IMR-90 (cell line): ENCODE measurements at regions not wholly inside any gene's neighbourhood (a gene's known extent, or its start where the extent isn't known, plus 50 kb on each side); places are given as distances from the start of the nearest gene placed in this dataset.

ENCODE experiments used
- ATAC-seq: fragments of 200-7000 bp; cut with Tn5 transposase; 2 replicates; pipeline ENCODE4 v1.9.1; 2020; ENCODE audit warnings: low read depth, mild to moderate bottlenecking, moderate library complexity
- BruUV-seq: library from RNA; stranded (reverse); fragments of 400-500 nt; replicated peaks from 2 replicates; lab custom pipeline; 2021; lab: Mats Ljungman, UMichigan
- CTCF ChIA-PET: fragments of 300-600 bp; formaldehyde crosslinking; extraction: SDS; loops from one replicate; lab custom pipeline; 2021; ENCODE audit warnings: antibody characterized with exemption; lab: Yijun Ruan, JAX
- POLR2A ChIA-PET: fragments of 300-600 bp; sonication (Branson Sonifier 250); formaldehyde crosslinking; loops from one replicate; lab custom pipeline; 2022; ENCODE audit warnings: antibody characterized with exemption; ENCODE audit not compliant: unreplicated experiment; lab: Charles Lee
- DNase-seq: peaks from one replicate; pipeline ENCODE4 v3.0.0; 2013
- H2AFZ ChIP-seq: replicated peaks from 2 replicates; pipeline ENCODE3; 2013; ENCODE audit warnings: low read length, mild to moderate bottlenecking; ENCODE audit not compliant: poor library complexity
- H2AK5ac ChIP-seq: 2 replicates; pipeline ENCODE4 v1.6.1; 2013; ENCODE audit warnings: low read depth, low read length, inconsistent platforms
- H2AK9ac ChIP-seq: replicated peaks from 2 replicates; pipeline ENCODE3; 2013; ENCODE audit warnings: mild to moderate bottlenecking, low read depth, low read length, moderate library complexity; ENCODE audit not compliant: poor library complexity
- H2BK120ac ChIP-seq: 2 replicates; pipeline ENCODE4 v1.6.1; 2013; ENCODE audit warnings: low read depth, low read length, inconsistent platforms
- H2BK15ac ChIP-seq: 3 replicates; pipeline ENCODE4 v1.6.1; 2013; ENCODE audit warnings: low read depth, low read length, inconsistent platforms
- H2BK20ac ChIP-seq: 2 replicates; pipeline ENCODE4 v1.6.1; 2013; ENCODE audit warnings: low read depth, mild to moderate bottlenecking, inconsistent platforms, low read length, moderate library complexity
- H2BK5ac ChIP-seq: 2 replicates; pipeline ENCODE4 v1.6.1; 2013; ENCODE audit warnings: mild to moderate bottlenecking, low read depth, low read length, inconsistent platforms; ENCODE audit not compliant: poor library complexity, severe bottlenecking
- H3K14ac ChIP-seq: replicated peaks from 2 replicates; pipeline ENCODE4 v1.6.1; 2013; ENCODE audit warnings: low read depth, low read length, inconsistent platforms
- H3K18ac ChIP-seq: 2 replicates; pipeline ENCODE4 v1.6.1; 2013; ENCODE audit warnings: low read depth, low read length, control low read depth
- H3K23ac ChIP-seq: 2 replicates; pipeline ENCODE4 v1.6.1; 2013; ENCODE audit warnings: low read depth, low read length, inconsistent platforms
- H3K27ac ChIP-seq: 2 replicates; pipeline ENCODE4 v1.5.1; 2013; ENCODE audit warnings: mild to moderate bottlenecking, control low read depth, low read length; ENCODE audit not compliant: insufficient read depth
- H3K27me3 ChIP-seq: 2 replicates; pipeline ENCODE4 v1.6.1; 2013; ENCODE audit warnings: low read length; ENCODE audit not compliant: control insufficient read depth, insufficient read depth
- H3K36me3 ChIP-seq: 2 replicates; pipeline ENCODE4 v1.6.1; 2013; ENCODE audit warnings: low read length, mixed read lengths; ENCODE audit not compliant: control insufficient read depth, insufficient read depth
- H3K4ac ChIP-seq: 2 replicates; pipeline ENCODE4 v1.6.1; 2013; ENCODE audit warnings: low read depth, low read length, inconsistent platforms
- H3K4me1 ChIP-seq: 2 replicates; pipeline ENCODE4 v1.6.1; 2013; ENCODE audit warnings: low read length, mixed read lengths; ENCODE audit not compliant: control insufficient read depth, insufficient read depth
- H3K4me2 ChIP-seq: 2 replicates; pipeline ENCODE4 v1.6.1; 2013; ENCODE audit warnings: low read depth, mild to moderate bottlenecking, control low read depth, low read length, moderate library complexity
- H3K4me3 ChIP-seq: 2 replicates; pipeline ENCODE4 v1.5.1; 2013; ENCODE audit warnings: low read depth, mild to moderate bottlenecking, control low read depth, low read length, moderate library complexity; ENCODE audit not compliant: insufficient read depth
- H3K56ac ChIP-seq: 2 replicates; pipeline ENCODE4 v1.6.1; 2013; ENCODE audit warnings: low read length, inconsistent platforms; ENCODE audit not compliant: insufficient read depth; ENCODE audit errors: extremely low read depth
- H3K79me1 ChIP-seq, 2 experiments: 2 replicates each; pipeline ENCODE4 v1.6.1; 2013; ENCODE audit warnings: low read length in 2 of 2, inconsistent platforms in 1 of 2, low read depth in 1 of 2
- H3K9ac ChIP-seq: 2 replicates; pipeline ENCODE4 v1.6.1; 2013; ENCODE audit warnings: low read depth, low read length, control low read depth
- H3K9me1 ChIP-seq: 2 replicates; pipeline ENCODE4 v1.6.1; 2013; ENCODE audit warnings: low read length, inconsistent platforms; ENCODE audit not compliant: insufficient read depth
- H3K9me3 ChIP-seq: 2 replicates; pipeline ENCODE4 v1.6.1; 2013; ENCODE audit warnings: low read length; ENCODE audit not compliant: control insufficient read depth, insufficient read depth
- H4K20me1 ChIP-seq: 2 replicates; pipeline ENCODE4 v1.6.1; 2013; ENCODE audit warnings: low read length, inconsistent platforms; ENCODE audit not compliant: insufficient read depth
- H4K5ac ChIP-seq: 2 replicates; pipeline ENCODE4 v1.6.1; 2013; ENCODE audit warnings: mild to moderate bottlenecking, low read depth, low read length, control low read depth
- H4K8ac ChIP-seq, 2 experiments: 2 replicates each; pipeline ENCODE4 v1.6.1; 2013; ENCODE audit warnings: low read depth in 2 of 2, low read length in 2 of 2, control low read depth in 1 of 2, inconsistent platforms in 1 of 2
- H4K91ac ChIP-seq: 2 replicates; pipeline ENCODE4 v1.6.1; 2013; ENCODE audit warnings: low read depth, low read length, inconsistent platforms; ENCODE audit not compliant: insufficient read depth
- BHLHE40 ChIP-seq: fragments of 150-350 bp; IDR thresholded peaks from 2 replicates; pipeline ENCODE4 v1.6.1; 2016; ENCODE audit warnings: mild to moderate bottlenecking, low read depth, low read length
- CEBPB ChIP-seq: IDR thresholded peaks from 2 replicates; pipeline ENCODE4 v1.6.1; 2012; ENCODE audit warnings: low read depth, low read length, improper control_type of control experiment
- CHD1 ChIP-seq: IDR thresholded peaks from 2 replicates; pipeline ENCODE4 v1.6.1; 2012; ENCODE audit warnings: low read depth, low read length, improper control_type of control experiment
- CTCF ChIP-seq: conservative IDR thresholded peaks from 2 replicates; pipeline ENCODE4 v1.5.1; 2012; ENCODE audit warnings: mild to moderate bottlenecking, low read depth, low read length, improper control_type of control experiment
- ELK1 ChIP-seq: fragments of 150-350 bp; IDR thresholded peaks from 2 replicates; pipeline ENCODE4 v1.6.1; 2016; ENCODE audit warnings: low read depth, mild to moderate bottlenecking, low read length, moderate library complexity, borderline replicate concordance
- FOS ChIP-seq: fragments of 150-350 bp; IDR thresholded peaks from 2 replicates; pipeline ENCODE4 v1.6.1; 2016; ENCODE audit warnings: low read depth, low read length
- MAFK ChIP-seq: IDR thresholded peaks from 2 replicates; pipeline ENCODE4 v1.6.1; 2012; ENCODE audit warnings: low read depth, low read length, improper control_type of control experiment
- MAZ ChIP-seq: IDR thresholded peaks from 2 replicates; pipeline ENCODE4 v1.6.1; 2012; ENCODE audit warnings: low read depth, mild to moderate bottlenecking, low read length, improper control_type of control experiment, moderate library complexity, borderline replicate concordance
- MXI1 ChIP-seq: IDR thresholded peaks from 2 replicates; pipeline ENCODE4 v1.6.1; 2012; ENCODE audit warnings: low read depth, mild to moderate bottlenecking, low read length, moderate library complexity, borderline replicate concordance
- NFE2L2 ChIP-seq: fragments of 150-350 bp; IDR thresholded peaks from 2 replicates; pipeline ENCODE4 v1.6.1; 2016; ENCODE audit warnings: low read depth, mild to moderate bottlenecking, low read length
- POLR2A ChIP-seq: IDR thresholded peaks from 2 replicates; pipeline ENCODE4 v1.6.1; 2012; ENCODE audit warnings: mild to moderate bottlenecking, low read depth, low read length
- RAD21 ChIP-seq: IDR thresholded peaks from 2 replicates; pipeline ENCODE4 v1.6.1; 2012; ENCODE audit warnings: low read length, improper control_type of control experiment
- RCOR1 ChIP-seq: IDR thresholded peaks from 2 replicates; pipeline ENCODE4 v1.6.1; 2012; ENCODE audit warnings: mild to moderate bottlenecking, low read length, improper control_type of control experiment; ENCODE audit not compliant: insufficient replicate concordance
- RFX5 ChIP-seq: IDR thresholded peaks from 2 replicates; pipeline ENCODE4 v1.8.0; 2012; ENCODE audit warnings: low read depth, mild to moderate bottlenecking, low read length, moderate library complexity
- SMC3 ChIP-seq: fragments of 150-350 bp; IDR thresholded peaks from 2 replicates; pipeline ENCODE4 v1.6.1; 2016; ENCODE audit warnings: low read depth, mild to moderate bottlenecking, antibody characterized with exemption, low read length, moderate library complexity
- WGBS, 2 experiments: methylation state at CpG; one replicate each; pipeline versions ENCODE4 v1.1.5 to v1.1.7; 2013; ENCODE audit warnings: missing lambda C conversion rate in 2 of 2; ENCODE audit not compliant: insufficient read length in 1 of 2; ENCODE audit errors: extremely low coverage in 2 of 2; 5-methylcytosine and 5-hydroxymethylcytosine counted together
- dilution Hi-C: fragments of 300-500 bp; cut with HindIII; formaldehyde crosslinking; loops from one replicate; pipeline ENCODE4 v1.14.3; 2018; ENCODE audit warnings: low sequenced_read_pairs; ENCODE audit not compliant: unreplicated experiment
- in situ Hi-C: fragments of 300-500 bp; cut with MboI; formaldehyde crosslinking; loops from 3 replicates; pipeline ENCODE4 v1.14.3; 2019; ENCODE audit warnings: low sequenced_read_pairs, inconsistent platforms, mixed read lengths
- intact Hi-C: fragments of 100-400 bp; cut with micrococcal nuclease; formaldehyde crosslinking; loops from 2 replicates; pipeline ENCODE4 v1.10.0; 2022
- TF ChIP-seq, protein P1 (sequence below): fragments of 150-350 bp; IDR thresholded peaks from 2 replicates; pipeline ENCODE4 v1.6.1; 2017; ENCODE audit warnings: mild to moderate bottlenecking, antibody characterized with exemption, low read length, low read depth

GRCh38 chr4:3642056-3642630 lies 109.9 kb upstream of the LRPAP1 start:
- H2BK20ac ChIP-seq: no peak overlapping the region
- no peaks in the 10 kb centered on the region for H3K9me3 ChIP-seq
- H3K4me2 ChIP-seq: no peak overlapping the region
- no peak overlapping the region for H3K23ac ChIP-seq
- H2BK15ac ChIP-seq: no peak overlapping the region
- peaks cover 19% of the 10 kb centered on the region for H3K27me3 ChIP-seq
- H3K9ac ChIP-seq: no peak overlapping the region
- intact Hi-C loops (no loop called here), dilution Hi-C loops (no loop called here), in situ Hi-C loops (no loop called here)
- no peak overlapping the region for H3K4ac ChIP-seq
- no peak overlapping the region for H4K91ac ChIP-seq
- H4K8ac ChIP-seq: no peak overlapping the region
- H2BK5ac ChIP-seq: no peak overlapping the region
- H4K5ac ChIP-seq: no peak overlapping the region
- H3K14ac ChIP-seq: no peak overlapping the region
- ChIA-PET POLR2A (no interaction called here), CTCF (no interaction called here)
- H4K20me1 ChIP-seq: no peaks in the 10 kb centered on the region
- TF ChIP-seq BHLHE40 (no peak), CEBPB (no peak), RCOR1 (no peak), FOS (no peak), SMC3 (no peak), CTCF (no peak), NFE2L2 (no peak), MXI1 (no peak), RFX5 (no peak), RAD21 (no peak), MAFK (no peak), MAZ (no peak), ELK1 (no peak), CHD1 (no peak), POLR2A (no peak)
- TF ChIP-seq, protein P1, sequence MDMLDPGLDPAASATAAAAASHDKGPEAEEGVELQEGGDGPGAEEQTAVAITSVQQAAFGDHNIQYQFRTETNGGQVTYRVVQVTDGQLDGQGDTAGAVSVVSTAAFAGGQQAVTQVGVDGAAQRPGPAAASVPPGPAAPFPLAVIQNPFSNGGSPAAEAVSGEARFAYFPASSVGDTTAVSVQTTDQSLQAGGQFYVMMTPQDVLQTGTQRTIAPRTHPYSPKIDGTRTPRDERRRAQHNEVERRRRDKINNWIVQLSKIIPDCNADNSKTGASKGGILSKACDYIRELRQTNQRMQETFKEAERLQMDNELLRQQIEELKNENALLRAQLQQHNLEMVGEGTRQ: no peak
- 95% methylated on average over 4 of the region's 66 CpGs; no CpG with 5 or more reads in 1 of the 2 experiments for WGBS, 2 experiments
- H2AK9ac ChIP-seq: no peak overlapping the region
- no peak overlapping the region for H3K4me3 ChIP-seq
- no peak overlapping the region for H3K18ac ChIP-seq
- no peak overlapping the region for H3K56ac ChIP-seq
- no peaks in the 10 kb centered on the region for H3K36me3 ChIP-seq
- ATAC-seq (no peak), DNase-seq (no peak)
- no peak overlapping the region for H2BK120ac ChIP-seq
- H3K4me1 ChIP-seq: no peaks in the 10 kb centered on the region; the same call in 1 of the 2 replicates
- H3K9me1 ChIP-seq: no peaks in the 10 kb centered on the region
- no peaks in the 10 kb centered on the region for H3K79me1 ChIP-seq
- no peak overlapping the region for H2AK5ac ChIP-seq
- BruUV-seq: no TSS peak
- no peak overlapping the region for H2AFZ ChIP-seq
- H3K27ac ChIP-seq: no peak overlapping the region
